ENCODE measurements at regions not wholly inside any gene's neighbourhood (a gene's known extent, or its start where the extent isn't known, plus 50 kb on each side); places are given as distances from the start of the nearest gene placed in this dataset.
"Not testable (repeated sequence)": the region's sequence is repeated elsewhere in the genome, so short reads cannot be mapped to it uniquely, and the experiment has no call there.

GRCh38 chr11:109963101-109963500 lies 130.1 kb upstream of the ZC3H12C start:
- Histone ChIP-seq H2AFZ (ENCODE audit: low read depth) (no peak overlapping the region), H3K36me3 (replicated peaks in 1 of 2; ENCODE audit: control insufficient read depth in 1 of 2, insufficient read depth in 2 of 2, low read length in 1 of 2) (no peaks in the 10 kb centered on the region), H3K9me2 (no peaks in the 10 kb centered on the region), H3K9ac (no peak overlapping the region), H3K4me1 (ENCODE audit: control insufficient read depth in 1 of 2, insufficient read depth in 2 of 2, low read depth in 1 of 2, low read length in 1 of 2) (peaks cover 0 to 12% of the 10 kb centered on the region in 2 experiments; a peak in 1 of 4 replicates), H3K9me3 (no peaks in the 10 kb centered on the region), H3F3A (replicated peaks; ENCODE audit: insufficient read depth) (no peaks in the 10 kb centered on the region), H3K4me2 (no peak overlapping the region), H3K27me3 (ENCODE audit: insufficient read depth) (no peaks in the 10 kb centered on the region), H3K79me2 (ENCODE audit: insufficient read depth) (no peaks in the 10 kb centered on the region), H3K27ac (ENCODE audit: low read depth in 2 of 2, low read length in 1 of 2) (no peak overlapping the region), H3K4me3 (ENCODE audit: low read depth in 2 of 2, low read length in 1 of 2) (no peak overlapping the region), H4K20me1 (ENCODE audit: insufficient read depth) (no peaks in the 10 kb centered on the region)
- 50% methylated on average over 1 of the region's 1 CpG for WGBS (ENCODE audit: low lambda C conversion rate)
- no peak for TF ChIP-seq RCOR1 (IDR thresholded peaks at IDR 0.05; ENCODE audit: low read length)
- TF ChIP-seq YY1 (IDR thresholded peaks at IDR 0.05; ENCODE audit: low read depth), result no peak
- DNase-seq, result no peak
- ChIA-PET POLR2A (no interaction called here), CTCF (no interaction called here)

- no peaks in the 10 kb centered on the region for H3F3A ChIP-seq (replicated peaks; ENCODE audit: insufficient read depth)
- H3K27me3 ChIP-seq (ENCODE audit: insufficient read depth), result no peaks in the 10 kb centered on the region
- H3K9ac ChIP-seq, result no peak overlapping the region
- CTCF ChIA-PET, result no interaction called here
- no peaks in the 10 kb centered on the region for H3K9me3 ChIP-seq
- H3K4me2 ChIP-seq, result no peak overlapping the region
- no peaks in the 10 kb centered on the region for H4K20me1 ChIP-seq (ENCODE audit: insufficient read depth)
- no peak overlapping the region for H3K27ac ChIP-seq (ENCODE audit: low read depth in 2 of 2, low read length in 1 of 2)
- TF ChIP-seq GATA2 (CRISPR knock-in tag; IDR thresholded peaks at IDR 0.05), result no peak
- no peak for TF ChIP-seq NFIC (IDR thresholded peaks at IDR 0.05; ENCODE audit: borderline replicate concordance)
- TF ChIP-seq FOSL2 (IDR thresholded peaks at IDR 0.05; ENCODE audit: borderline replicate concordance, low read depth), result no peak
- TF ChIP-seq, protein P1, sequence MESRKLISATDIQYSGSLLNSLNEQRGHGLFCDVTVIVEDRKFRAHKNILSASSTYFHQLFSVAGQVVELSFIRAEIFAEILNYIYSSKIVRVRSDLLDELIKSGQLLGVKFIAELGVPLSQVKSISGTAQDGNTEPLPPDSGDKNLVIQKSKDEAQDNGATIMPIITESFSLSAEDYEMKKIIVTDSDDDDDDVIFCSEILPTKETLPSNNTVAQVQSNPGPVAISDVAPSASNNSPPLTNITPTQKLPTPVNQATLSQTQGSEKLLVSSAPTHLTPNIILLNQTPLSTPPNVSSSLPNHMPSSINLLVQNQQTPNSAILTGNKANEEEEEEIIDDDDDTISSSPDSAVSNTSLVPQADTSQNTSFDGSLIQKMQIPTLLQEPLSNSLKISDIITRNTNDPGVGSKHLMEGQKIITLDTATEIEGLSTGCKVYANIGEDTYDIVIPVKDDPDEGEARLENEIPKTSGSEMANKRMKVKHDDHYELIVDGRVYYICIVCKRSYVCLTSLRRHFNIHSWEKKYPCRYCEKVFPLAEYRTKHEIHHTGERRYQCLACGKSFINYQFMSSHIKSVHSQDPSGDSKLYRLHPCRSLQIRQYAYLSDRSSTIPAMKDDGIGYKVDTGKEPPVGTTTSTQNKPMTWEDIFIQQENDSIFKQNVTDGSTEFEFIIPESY (IDR thresholded peaks at IDR 0.05; ENCODE audit: borderline replicate concordance, low read depth), result no peak
- TF ChIP-seq RCOR1 (IDR thresholded peaks at IDR 0.05; ENCODE audit: low read length), result no peak
- TF ChIP-seq USF1 (IDR thresholded peaks at IDR 0.05; ENCODE audit: borderline replicate concordance, low read depth), result no peak
- no peaks in the 10 kb centered on the region for H3K36me3 ChIP-seq (replicated peaks in 1 of 2; ENCODE audit: control insufficient read depth in 1 of 2, insufficient read depth in 2 of 2, low read length in 1 of 2)
- 68% methylated on average over 2 of the region's 2 CpGs for WGBS (ENCODE audit: low lambda C conversion rate)
- DNase-seq, result no peak
- H3K4me3 ChIP-seq (ENCODE audit: low read depth in 2 of 2, low read length in 1 of 2), result no peak overlapping the region
- POLR2A ChIA-PET, result no interaction called here
- H2AFZ ChIP-seq (ENCODE audit: low read depth), result no peak overlapping the region
- no peaks in the 10 kb centered on the region; a peak in 1 of 4 replicates for H3K4me1 ChIP-seq (ENCODE audit: control insufficient read depth in 1 of 2, insufficient read depth in 2 of 2, low read depth in 1 of 2, low read length in 1 of 2)
- H3K79me2 ChIP-seq (ENCODE audit: insufficient read depth), result no peaks in the 10 kb centered on the region
- no peaks in the 10 kb centered on the region for H3K9me2 ChIP-seq
Measured at GRCh38 chr11:109964487-109964886, 128.7 kb upstream of the ZC3H12C start.

GRCh38 chr11:109965445-109965844 lies 127.7 kb upstream of the ZC3H12C start:
- CTCF ChIA-PET, POLR2A ChIA-PET: not testable (repeated sequence)

GRCh38 chr11:109965926-109966325 lies 127.3 kb upstream of the ZC3H12C start:
- H3K4me2 ChIP-seq; H3K9me3 ChIP-seq; H3K9ac ChIP-seq; H4K20me1 ChIP-seq (ENCODE audit: insufficient read depth); H3K79me2 ChIP-seq (ENCODE audit: insufficient read depth); H3K27ac ChIP-seq (ENCODE audit: low read depth in 2 of 2, low read length in 1 of 2); H3K4me3 ChIP-seq (ENCODE audit: low read depth in 2 of 2, low read length in 1 of 2); DNase-seq; H3K4me1 ChIP-seq (ENCODE audit: control insufficient read depth in 1 of 2, insufficient read depth in 2 of 2, low read depth in 1 of 2, low read length in 1 of 2); H3F3A ChIP-seq (replicated peaks; ENCODE audit: insufficient read depth); H2AFZ ChIP-seq (ENCODE audit: low read depth); CTCF ChIA-PET; H3K27me3 ChIP-seq (ENCODE audit: insufficient read depth); H3K36me3 ChIP-seq (replicated peaks in 1 of 2; ENCODE audit: control insufficient read depth in 1 of 2, insufficient read depth in 2 of 2, low read length in 1 of 2); POLR2A ChIA-PET; H3K9me2 ChIP-seq: not testable (repeated sequence)
- WGBS (ENCODE audit: low lambda C conversion rate), result 14% methylated on average over 2 of the region's 2 CpGs

More at GRCh38 chr11:109965445-109965844, 127.7 kb upstream of the ZC3H12C start:
- not testable (repeated sequence) for H2AFZ ChIP-seq (ENCODE audit: low read depth); H3K27ac ChIP-seq (ENCODE audit: low read depth in 2 of 2, low read length in 1 of 2); H3K9me3 ChIP-seq; H3K27me3 ChIP-seq (ENCODE audit: insufficient read depth); H3K4me2 ChIP-seq; H3K9ac ChIP-seq; H3K4me1 ChIP-seq (ENCODE audit: control insufficient read depth in 1 of 2, insufficient read depth in 2 of 2, low read depth in 1 of 2, low read length in 1 of 2); DNase-seq; H3K4me3 ChIP-seq (ENCODE audit: low read depth in 2 of 2, low read length in 1 of 2); H3K9me2 ChIP-seq; H3K36me3 ChIP-seq (replicated peaks in 1 of 2; ENCODE audit: control insufficient read depth in 1 of 2, insufficient read depth in 2 of 2, low read length in 1 of 2); H4K20me1 ChIP-seq (ENCODE audit: insufficient read depth); H3K79me2 ChIP-seq (ENCODE audit: insufficient read depth); H3F3A ChIP-seq (replicated peaks; ENCODE audit: insufficient read depth)
- 58% methylated on average over 1 of the region's 1 CpG for WGBS (ENCODE audit: low lambda C conversion rate)

GRCh38 chr11:109967136-109967535 lies 126.1 kb upstream of the ZC3H12C start:
- H4K20me1 ChIP-seq (ENCODE audit: insufficient read depth); H3K4me3 ChIP-seq (ENCODE audit: low read depth in 2 of 2, low read length in 1 of 2); CTCF ChIA-PET; H3F3A ChIP-seq (replicated peaks; ENCODE audit: insufficient read depth); H3K9ac ChIP-seq; H3K27ac ChIP-seq (ENCODE audit: low read depth in 2 of 2, low read length in 1 of 2); H3K9me2 ChIP-seq; H3K36me3 ChIP-seq (replicated peaks in 1 of 2; ENCODE audit: control insufficient read depth in 1 of 2, insufficient read depth in 2 of 2, low read length in 1 of 2); H3K27me3 ChIP-seq (ENCODE audit: insufficient read depth); POLR2A ChIA-PET; H3K9me3 ChIP-seq; H3K4me2 ChIP-seq; H3K79me2 ChIP-seq (ENCODE audit: insufficient read depth); H2AFZ ChIP-seq (ENCODE audit: low read depth); DNase-seq: not testable (repeated sequence)
- 50% methylated on average over 1 of the region's 1 CpG for WGBS (ENCODE audit: low lambda C conversion rate)
- peaks cover 0 to 12% of the 10 kb centered on the region in 2 experiments; a peak in 1 of 4 replicates for H3K4me1 ChIP-seq (ENCODE audit: control insufficient read depth in 1 of 2, insufficient read depth in 2 of 2, low read depth in 1 of 2, low read length in 1 of 2)

Data from SK-N-SH (cell line).